ENCODE measurements at regions not wholly inside any gene's neighbourhood (a gene's known extent, or its start where the extent isn't known, plus 50 kb on each side); places are given as distances from the start of the nearest gene placed in this dataset.

GRCh38 chr1:195481293-195481692 lies 1126.9 kb downstream of the KCNT2 start:
- H3K4me3 ChIP-seq (replicated peaks; ENCODE audit: low read depth, low read length), result no peak overlapping the region
- TF ChIP-seq, protein P1, sequence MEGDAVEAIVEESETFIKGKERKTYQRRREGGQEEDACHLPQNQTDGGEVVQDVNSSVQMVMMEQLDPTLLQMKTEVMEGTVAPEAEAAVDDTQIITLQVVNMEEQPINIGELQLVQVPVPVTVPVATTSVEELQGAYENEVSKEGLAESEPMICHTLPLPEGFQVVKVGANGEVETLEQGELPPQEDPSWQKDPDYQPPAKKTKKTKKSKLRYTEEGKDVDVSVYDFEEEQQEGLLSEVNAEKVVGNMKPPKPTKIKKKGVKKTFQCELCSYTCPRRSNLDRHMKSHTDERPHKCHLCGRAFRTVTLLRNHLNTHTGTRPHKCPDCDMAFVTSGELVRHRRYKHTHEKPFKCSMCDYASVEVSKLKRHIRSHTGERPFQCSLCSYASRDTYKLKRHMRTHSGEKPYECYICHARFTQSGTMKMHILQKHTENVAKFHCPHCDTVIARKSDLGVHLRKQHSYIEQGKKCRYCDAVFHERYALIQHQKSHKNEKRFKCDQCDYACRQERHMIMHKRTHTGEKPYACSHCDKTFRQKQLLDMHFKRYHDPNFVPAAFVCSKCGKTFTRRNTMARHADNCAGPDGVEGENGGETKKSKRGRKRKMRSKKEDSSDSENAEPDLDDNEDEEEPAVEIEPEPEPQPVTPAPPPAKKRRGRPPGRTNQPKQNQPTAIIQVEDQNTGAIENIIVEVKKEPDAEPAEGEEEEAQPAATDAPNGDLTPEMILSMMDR (IDR thresholded peaks at IDR 0.05; ENCODE audit: low read length, missing control alignments), result no peak
- DNase-seq (ENCODE audit: low read depth), result no peak

- no peak for DNase-seq (ENCODE audit: low read depth)
- no peak overlapping the region for H3K4me3 ChIP-seq (replicated peaks; ENCODE audit: low read depth, low read length)
- TF ChIP-seq, protein P1 (IDR thresholded peaks at IDR 0.05; ENCODE audit: low read length, missing control alignments), result no peak
Measured at GRCh38 chr1:195475568-195475967, 1132.7 kb downstream of the KCNT2 start.

DNA sequence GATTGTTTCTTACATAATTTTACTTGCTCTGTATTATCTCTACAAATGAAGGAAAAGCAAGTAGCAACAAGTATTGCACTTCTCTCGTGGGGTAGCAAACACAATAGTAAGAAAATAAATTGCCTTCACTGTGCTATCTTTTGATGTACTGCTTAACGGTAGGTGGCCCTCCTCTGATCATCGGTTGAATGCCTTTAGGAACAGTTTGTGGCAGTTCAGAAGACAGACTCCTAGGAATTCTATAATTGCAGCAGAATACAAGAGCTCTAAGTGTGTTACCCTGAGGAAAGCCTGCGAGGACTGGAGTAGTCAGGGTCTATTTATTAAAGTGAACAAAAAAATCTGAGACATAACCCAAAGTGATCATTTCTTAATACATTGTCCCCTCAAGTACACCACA lies 1135.9 kb downstream of the KCNT2 start:
- H3K4me3 ChIP-seq (replicated peaks; ENCODE audit: low read depth, low read length), result no peak overlapping the region
- DNase-seq (ENCODE audit: low read depth), result no peak
- TF ChIP-seq, protein P1 (IDR thresholded peaks at IDR 0.05; ENCODE audit: low read length, missing control alignments), result no peak

DNA sequence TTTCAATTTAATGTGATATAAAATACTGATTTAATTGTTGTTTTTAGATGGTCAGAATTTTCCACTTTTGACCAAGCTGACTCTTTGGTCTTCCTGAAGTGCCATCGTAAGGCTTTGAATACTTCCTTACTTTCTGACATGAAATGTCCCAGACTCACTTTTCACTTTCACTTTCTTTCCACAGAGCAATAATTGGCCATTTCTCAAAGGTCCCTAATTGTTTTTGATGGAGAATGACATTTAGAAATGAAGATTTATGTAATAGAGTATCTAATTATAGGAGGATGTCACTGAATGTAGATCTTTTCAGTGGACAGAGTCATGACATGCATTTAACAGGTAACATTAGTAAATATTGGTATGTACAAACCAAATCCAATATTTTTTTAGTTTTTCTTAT lies 1141.6 kb downstream of the KCNT2 start:
- DNase-seq (ENCODE audit: low read depth), result no peak
- no peak overlapping the region for H3K4me3 ChIP-seq (replicated peaks; ENCODE audit: low read depth, low read length)
- TF ChIP-seq, protein P1 (IDR thresholded peaks at IDR 0.05; ENCODE audit: low read length, missing control alignments), result no peak

GRCh38 chr1:195462646-195463045 lies 1145.6 kb downstream of the KCNT2 start:
- DNase-seq (ENCODE audit: low read depth), result no peak
- TF ChIP-seq, protein P1 (IDR thresholded peaks at IDR 0.05; ENCODE audit: low read length, missing control alignments), result no peak
- H3K4me3 ChIP-seq (replicated peaks; ENCODE audit: low read depth, low read length), result no peak overlapping the region

DNA sequence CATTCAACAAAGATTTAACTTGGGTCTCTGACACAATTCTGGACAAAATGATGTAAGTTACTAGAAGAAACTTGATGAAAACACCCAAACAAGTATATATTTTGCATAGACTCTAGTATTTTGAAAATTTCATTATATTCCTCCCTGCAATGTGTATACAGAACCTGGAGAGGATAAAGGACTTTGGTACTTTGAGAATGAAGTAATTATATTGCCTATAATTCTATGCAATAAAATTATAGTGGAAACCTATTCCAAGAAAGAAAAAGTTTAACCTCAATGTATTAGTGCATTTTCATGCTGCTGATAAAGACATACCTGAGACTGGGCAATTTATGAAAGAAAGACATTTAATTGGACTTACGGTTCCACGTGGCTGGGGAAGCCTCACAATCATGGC lies 1146.1 kb downstream of the KCNT2 start:
- DNase-seq (ENCODE audit: low read depth), result no peak
- no peak overlapping the region for H3K4me3 ChIP-seq (replicated peaks; ENCODE audit: low read depth, low read length)

GRCh38 chr1:195458365-195458764 lies 1149.9 kb downstream of the KCNT2 start:
- TF ChIP-seq, protein P1 (IDR thresholded peaks at IDR 0.05; ENCODE audit: low read length, missing control alignments), result no peak
- DNase-seq (ENCODE audit: low read depth), result no peak
- H3K4me3 ChIP-seq (replicated peaks; ENCODE audit: low read depth, low read length), result no peak overlapping the region

More for the DNA sequence above, 1146.1 kb downstream of the KCNT2 start:
- TF ChIP-seq, protein P1 (IDR thresholded peaks at IDR 0.05; ENCODE audit: low read length, missing control alignments), result no peak
